Prostate gland (tissue), 2 donors: ENCODE measurements at regions not wholly inside any gene's neighbourhood (a gene's known extent, or its start where the extent isn't known, plus 50 kb on each side); places are given as distances from the start of the nearest gene placed in this dataset.

Experiments used
- DNase-seq: peaks from one replicate; pipeline ENCODE4 v3.0.0-alpha.2; 2019; ENCODE audit warnings: low spot score
- H3K27ac ChIP-seq, 2 donors: fragments of 200-600 bp; sonication (generic); 2 replicates each; pipeline ENCODE4 v1.5.1; 2017 to 2019
- H3K27me3 ChIP-seq: fragments of 200-600 bp; sonication (generic); replicated peaks from 2 replicates; pipeline ENCODE4 v1.5.1; 2019; ENCODE audit not compliant: insufficient read depth
- H3K36me3 ChIP-seq, 2 donors: fragments of 200-600 bp; sonication (generic); 1 replicate in 1 of 2; 2 replicates in 1 of 2; pipeline versions ENCODE4 v1.5.1 to v1.8.1; 2017 to 2019
- H3K4me1 ChIP-seq: fragments of 200-600 bp; sonication (generic); replicated peaks from 2 replicates; pipeline ENCODE4 v1.5.1; 2019
- H3K4me3 ChIP-seq, 2 donors: fragments of 200-600 bp; sonication (generic); 2 replicates each; pipeline ENCODE4 v1.5.1; 2017 to 2019
- H3K9me3 ChIP-seq: fragments of 200-600 bp; sonication (generic); 2 replicates; pipeline ENCODE4 v1.5.1; 2017
- CTCF ChIP-seq, 4 experiments: fragments of 200-600 bp in 2 of 4; fragments of 450-650 bp in 2 of 4; sonication (generic) in 2 of 4; IDR thresholded peaks; 1 replicate in 3 of 4; 2 replicates in 1 of 4; pipeline ENCODE4 v1.5.1; 2016 to 2019; ENCODE audit warnings: antibody characterized with exemption in 4 of 4, mild to moderate bottlenecking in 2 of 4, moderate library complexity in 2 of 4
- POLR2A ChIP-seq: fragments of 450-650 bp; IDR thresholded peaks from one replicate; pipeline ENCODE4 v1.6.1; 2016; ENCODE audit warnings: antibody characterized with exemption, mild to moderate bottlenecking
- POLR2AphosphoS5 ChIP-seq: sonication (generic); formaldehyde crosslinking; IDR thresholded peaks from one replicate; pipeline ENCODE4 v1.6.1; 2017; ENCODE audit warnings: antibody characterized with exemption
- WGBS: methylation state at CpG from one replicate; pipeline ENCODE4 v1.1.5; 2018; 5-methylcytosine and 5-hydroxymethylcytosine counted together
- intact Hi-C: fragments of 100-400 bp; cut with DNase I; formaldehyde crosslinking; loops from one replicate; pipeline ENCODE4 v1.14.2; 2022

GRCh38 chr3:72627271-72627670 lies 221.0 kb downstream of the SHQ1 start:
- Histone ChIP-seq H3K4me3 (no peak overlapping the region), H3K36me3 (no peaks in the 10 kb centered on the region), H3K9me3 (no peaks in the 10 kb centered on the region), H3K27ac (no peak overlapping the region), H3K4me1 (no peaks in the 10 kb centered on the region), H3K27me3 (no peaks in the 10 kb centered on the region)
- DNase-seq = no peak
- intact Hi-C loops = no loop called here
- 74% methylated on average over 4 of the region's 4 CpGs for WGBS
- TF ChIP-seq POLR2A (no peak), POLR2AphosphoS5 (no peak), CTCF (IDR thresholded peaks at IDR 0.05) (no peak)

GRCh38 chr3:72625602-72626337 lies 222.5 kb downstream of the SHQ1 start:
- H3K27me3 ChIP-seq = no peaks in the 10 kb centered on the region
- H3K4me1 ChIP-seq = no peaks in the 10 kb centered on the region
- WGBS = 80% methylated on average over 14 of the region's 14 CpGs
- H3K27ac ChIP-seq = no peak overlapping the region
- no peak overlapping the region for H3K4me3 ChIP-seq
- no peaks in the 10 kb centered on the region for H3K36me3 ChIP-seq
- no peak for TF ChIP-seq POLR2AphosphoS5
- TF ChIP-seq CTCF (IDR thresholded peaks at IDR 0.05) = no peak
- no peak for TF ChIP-seq POLR2A
- DNase-seq = no peak
- intact Hi-C loops = no loop called here
- no peaks in the 10 kb centered on the region for H3K9me3 ChIP-seq

GRCh38 chr3:72624656-72625055 lies 223.6 kb downstream of the SHQ1 start:
- Histone ChIP-seq H3K9me3 (no peaks in the 10 kb centered on the region), H3K4me1 (no peaks in the 10 kb centered on the region), H3K4me3 (no peak overlapping the region), H3K27me3 (no peaks in the 10 kb centered on the region), H3K36me3 (no peaks in the 10 kb centered on the region), H3K27ac (no peak overlapping the region)
- DNase-seq = no peak
- WGBS = 87% methylated on average over 2 of the region's 2 CpGs
- intact Hi-C loops = no loop called here
- no peak for TF ChIP-seq POLR2AphosphoS5
- TF ChIP-seq POLR2A = no peak
- TF ChIP-seq CTCF (IDR thresholded peaks at IDR 0.05) = no peak

GRCh38 chr3:72618739-72619138 lies 229.5 kb downstream of the SHQ1 start:
- no peaks in the 10 kb centered on the region for H3K9me3 ChIP-seq
- intact Hi-C loops = no loop called here
- H3K36me3 ChIP-seq = no peaks in the 10 kb centered on the region
- no peak overlapping the region for H3K4me3 ChIP-seq
- no peak for TF ChIP-seq CTCF (IDR thresholded peaks at IDR 0.05)
- no peak for TF ChIP-seq POLR2A
- TF ChIP-seq POLR2AphosphoS5 = no peak
- H3K4me1 ChIP-seq = no peaks in the 10 kb centered on the region
- 85% methylated on average over 6 of the region's 6 CpGs for WGBS
- no peak overlapping the region for H3K27ac ChIP-seq
- DNase-seq = no peak
- no peaks in the 10 kb centered on the region for H3K27me3 ChIP-seq

- TF ChIP-seq POLR2AphosphoS5 = no peak
- no peak for TF ChIP-seq CTCF (IDR thresholded peaks at IDR 0.05)
- TF ChIP-seq POLR2A = no peak
- intact Hi-C loops = no loop called here
- no peaks in the 10 kb centered on the region for H3K36me3 ChIP-seq
- H3K27ac ChIP-seq = no peak overlapping the region
- no peak overlapping the region for H3K4me3 ChIP-seq
- DNase-seq = no peak
- H3K4me1 ChIP-seq = no peaks in the 10 kb centered on the region
- H3K27me3 ChIP-seq = no peaks in the 10 kb centered on the region
- no peaks in the 10 kb centered on the region for H3K9me3 ChIP-seq
- 87% methylated on average over 5 of the region's 5 CpGs for WGBS
These were observed 230.7 kb downstream of the SHQ1 start for GRCh38 chr3:72617424-72618024.
